ENCODE measurements at regions not wholly inside any gene's neighbourhood (a gene's known extent, or its start where the extent isn't known, plus 50 kb on each side); places are given as distances from the start of the nearest gene placed in this dataset.
A peak's percentile ranks its signal among the peaks of the same experiment; 100 is the strongest.
"Not testable (repeated sequence)": the region's sequence is repeated elsewhere in the genome, so short reads cannot be mapped to it uniquely, and the experiment has no call there.

DNA sequence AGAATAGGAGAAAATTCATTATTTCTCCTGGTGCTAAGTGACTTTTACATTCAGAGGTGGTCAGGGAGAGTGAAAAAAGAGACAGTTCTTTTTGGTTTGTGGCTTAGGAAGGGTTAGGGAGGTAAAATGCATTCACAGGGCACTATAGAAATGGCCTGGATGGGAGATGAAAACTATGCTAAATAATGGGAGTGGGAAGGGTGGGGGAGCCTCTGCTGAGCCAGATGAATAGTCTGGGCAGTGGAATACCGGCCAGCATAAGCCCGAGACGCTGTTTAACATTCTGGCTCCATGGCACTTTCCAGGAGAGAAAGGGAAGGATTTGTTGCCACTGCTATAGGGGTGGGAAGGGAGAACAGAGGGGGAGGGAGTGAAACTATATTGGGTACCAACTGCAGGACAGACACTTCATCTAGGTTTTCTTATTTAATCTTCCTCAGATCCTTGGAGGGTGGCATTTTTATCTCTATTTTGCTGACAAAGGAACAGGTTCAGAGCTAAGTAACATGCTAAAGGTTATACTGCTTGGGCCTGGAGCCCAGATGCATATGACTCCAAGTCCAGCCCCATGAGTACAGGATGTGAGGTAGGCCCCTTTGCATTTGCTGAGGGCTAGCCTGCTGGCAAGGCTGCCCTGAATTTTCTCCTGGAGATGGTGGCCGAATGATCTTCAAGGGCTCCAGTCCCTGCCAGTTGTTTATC, 372.4 kb downstream of the CCSER2 start:
- DNase-seq (ENCODE audit: low spot score), result no peak

DNA sequence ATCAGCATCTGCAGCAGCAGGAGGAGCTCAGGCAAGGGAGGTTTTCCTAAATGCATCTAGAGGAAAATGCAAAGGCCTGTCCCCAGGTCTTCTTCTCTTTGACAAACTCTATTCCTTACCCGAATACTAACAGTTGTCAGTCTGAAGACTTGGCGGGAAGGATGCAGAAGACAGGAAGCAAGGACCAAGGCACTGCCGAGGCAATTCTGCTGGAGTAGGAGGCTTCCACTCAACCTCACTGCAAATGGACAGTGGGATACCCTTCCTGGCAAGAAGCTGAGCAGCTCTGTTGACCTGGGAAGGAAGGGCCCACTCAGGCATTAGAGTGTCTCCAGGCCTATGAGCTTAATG, 373.0 kb downstream of the CCSER2 start:
- no peak for DNase-seq (ENCODE audit: low spot score)

DNA sequence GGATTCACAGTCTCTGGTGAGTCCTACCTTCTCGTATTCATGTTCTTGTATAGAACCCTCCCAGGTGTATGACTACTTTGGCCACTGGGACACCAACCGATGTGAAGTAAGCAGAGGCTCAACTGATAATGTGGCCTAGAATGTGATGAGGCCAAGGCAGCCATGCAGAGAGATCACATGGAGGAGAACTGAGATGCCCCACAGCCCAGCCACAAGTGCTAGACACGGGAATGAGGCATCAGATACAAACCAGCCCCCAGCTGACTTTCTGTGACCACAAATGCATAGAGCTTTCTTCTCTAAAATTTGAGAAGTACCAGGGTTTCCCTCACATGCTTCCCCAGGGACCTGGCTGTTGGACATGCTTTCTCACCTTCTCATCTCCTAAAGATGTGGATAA, 375.7 kb downstream of the CCSER2 start:
- no peak for DNase-seq (ENCODE audit: low spot score)

DNA sequence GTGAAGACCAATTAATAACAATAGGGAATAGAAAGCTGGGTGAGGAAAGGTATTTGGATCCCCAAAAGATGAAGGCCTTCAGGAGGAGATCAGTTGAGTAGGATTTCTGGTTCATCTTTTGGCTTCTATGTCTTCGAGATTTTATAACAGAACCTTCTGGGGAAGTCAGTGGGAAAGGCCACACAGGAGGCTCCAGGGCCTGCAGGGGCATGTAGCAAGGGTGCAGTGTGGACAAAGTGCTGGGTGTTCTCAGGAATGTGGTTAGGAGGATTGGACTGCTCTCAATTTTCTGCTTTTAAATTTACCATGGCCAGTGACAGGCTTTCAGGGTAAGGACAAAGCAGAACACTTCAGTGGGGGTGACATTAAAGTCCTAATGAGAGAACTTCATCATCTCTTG, 378.0 kb downstream of the CCSER2 start:
- no peak for DNase-seq (ENCODE audit: low spot score)

DNA sequence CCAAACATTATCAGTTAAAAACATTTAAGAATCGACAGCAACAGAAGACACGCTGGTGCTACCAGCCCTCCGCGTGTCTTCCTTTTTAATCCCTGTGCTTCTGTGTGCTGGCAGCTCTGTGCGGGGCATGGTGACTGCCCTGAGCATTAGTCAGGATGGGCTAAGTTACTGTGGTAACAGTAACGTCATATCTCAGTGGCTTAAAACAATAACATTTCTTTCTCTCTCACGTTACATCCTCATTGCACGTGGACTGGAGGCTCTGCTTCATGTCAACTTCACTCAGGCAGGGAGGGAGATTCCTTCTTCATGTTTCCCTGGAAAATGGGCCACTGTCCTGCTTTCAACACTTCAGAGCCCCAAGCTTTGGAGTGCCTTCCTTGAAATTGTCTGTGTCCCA, 378.5 kb downstream of the CCSER2 start:
- peak; percentile 21 for DNase-seq (ENCODE audit: low spot score)

DNA sequence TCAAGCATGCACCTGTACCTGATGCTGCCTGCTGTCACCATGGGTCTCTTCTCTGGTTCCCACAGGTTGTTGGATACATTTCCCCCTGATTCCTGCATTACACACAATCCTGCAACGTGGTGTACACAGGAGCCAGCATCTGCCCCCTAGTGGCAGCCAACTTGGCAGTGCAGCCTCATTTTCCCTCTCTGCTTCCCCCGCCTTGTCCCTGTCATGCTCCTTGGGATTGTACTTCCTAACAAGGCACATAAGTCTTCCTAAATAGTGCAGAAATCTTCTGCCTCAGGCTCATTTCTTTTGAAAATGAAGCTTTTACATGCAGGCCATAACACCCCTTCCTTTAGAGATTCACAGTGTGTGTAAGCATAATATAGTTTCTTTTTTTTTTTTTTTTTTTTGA, 387.5 kb downstream of the CCSER2 start:
- no peak for DNase-seq (ENCODE audit: low spot score)

DNA sequence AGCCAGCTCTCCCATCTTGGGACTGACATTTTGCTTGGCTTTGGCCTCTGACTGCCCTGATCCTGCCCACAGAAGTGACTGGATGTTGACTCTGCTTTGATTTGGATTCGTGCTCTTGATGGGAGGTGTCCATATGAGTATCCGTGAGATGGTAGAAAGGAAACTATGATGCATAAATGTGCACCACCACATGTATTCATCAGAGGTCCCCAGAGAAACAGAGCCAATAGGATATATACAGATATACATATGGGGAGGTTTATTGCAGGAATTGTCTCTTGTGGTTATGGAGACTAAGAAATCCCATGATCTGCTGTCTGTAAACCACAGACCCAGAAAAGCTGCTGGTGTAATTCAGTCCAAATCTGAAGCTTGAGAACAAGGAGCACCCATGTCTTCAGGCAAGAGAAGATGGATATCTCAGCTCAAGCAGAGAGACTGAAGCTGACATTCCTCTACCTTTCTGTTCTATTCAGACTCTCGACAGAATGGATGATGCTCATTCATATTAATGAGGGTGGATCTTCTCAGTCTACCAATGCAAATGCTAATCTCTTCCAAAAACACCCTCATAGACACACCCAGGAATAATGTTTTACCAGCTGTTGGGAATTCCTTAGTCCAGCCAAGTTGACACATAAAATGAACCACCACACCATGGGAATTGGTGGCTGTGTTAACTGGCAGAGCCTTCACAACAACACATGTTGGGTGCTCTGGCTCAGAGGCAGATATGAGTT, 390.7 kb downstream of the CCSER2 start:
- DNase-seq (ENCODE audit: low spot score), result no peak

DNA sequence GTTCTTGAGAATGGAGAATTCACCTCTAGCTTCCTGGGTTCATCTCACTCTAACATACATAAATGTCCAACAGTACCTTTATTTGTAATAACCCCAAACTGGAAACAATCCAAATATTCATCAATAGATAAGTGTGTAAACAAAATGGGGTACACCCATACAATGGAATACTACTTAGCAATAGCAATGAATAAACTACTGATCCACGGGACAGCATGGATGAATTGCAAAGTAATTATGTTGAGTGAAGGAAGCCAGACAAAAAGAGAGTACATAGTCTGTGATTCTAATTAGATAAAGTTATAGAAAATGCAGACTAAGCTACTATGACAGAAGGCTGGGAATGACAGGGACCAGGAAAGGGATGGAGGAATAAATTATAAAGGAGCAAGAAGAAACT, 391.3 kb downstream of the CCSER2 start:
- no peak for DNase-seq (ENCODE audit: low spot score)

DNA sequence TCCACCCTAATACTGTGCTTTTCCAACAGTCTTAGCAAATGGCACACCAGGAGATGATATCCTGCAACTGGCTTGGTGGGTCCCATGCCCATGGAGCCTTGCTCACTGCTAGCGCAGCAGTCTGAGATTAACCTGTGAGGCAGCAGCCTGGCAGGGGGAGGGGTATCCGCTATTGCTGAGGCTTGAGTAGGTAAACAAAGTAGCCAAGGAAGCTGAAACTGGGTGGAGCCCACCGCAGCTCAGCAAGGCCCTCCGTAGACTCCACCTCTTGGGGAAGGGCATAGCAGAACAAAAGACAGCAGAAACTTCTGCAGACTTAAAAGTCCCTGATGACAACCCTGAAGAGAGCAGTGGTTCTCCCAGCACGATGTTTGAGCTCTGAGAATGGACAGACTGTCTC, 399.0 kb downstream of the CCSER2 start:
- no peak for DNase-seq (ENCODE audit: low spot score)

DNA sequence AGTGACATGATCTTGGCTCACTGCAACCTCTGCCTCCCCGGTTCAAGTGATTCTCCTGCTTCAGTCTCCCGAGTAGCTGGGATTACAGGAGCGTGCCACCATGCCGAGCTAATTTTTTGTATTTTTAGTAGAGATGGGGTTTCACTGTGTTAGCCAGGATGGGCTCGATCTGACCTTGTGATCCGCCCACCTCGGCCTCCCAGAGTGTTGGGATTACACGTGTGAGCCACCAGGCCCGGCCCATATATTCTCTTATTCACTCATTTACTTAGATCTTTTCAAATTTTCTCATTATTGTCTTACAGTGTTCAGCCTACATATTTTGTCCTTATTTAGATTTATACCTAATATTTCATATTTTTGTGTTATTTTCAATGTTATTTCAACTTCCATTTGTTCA, 410.7 kb downstream of the CCSER2 start:
- DNase-seq (ENCODE audit: low spot score), result not testable (repeated sequence)

DNA sequence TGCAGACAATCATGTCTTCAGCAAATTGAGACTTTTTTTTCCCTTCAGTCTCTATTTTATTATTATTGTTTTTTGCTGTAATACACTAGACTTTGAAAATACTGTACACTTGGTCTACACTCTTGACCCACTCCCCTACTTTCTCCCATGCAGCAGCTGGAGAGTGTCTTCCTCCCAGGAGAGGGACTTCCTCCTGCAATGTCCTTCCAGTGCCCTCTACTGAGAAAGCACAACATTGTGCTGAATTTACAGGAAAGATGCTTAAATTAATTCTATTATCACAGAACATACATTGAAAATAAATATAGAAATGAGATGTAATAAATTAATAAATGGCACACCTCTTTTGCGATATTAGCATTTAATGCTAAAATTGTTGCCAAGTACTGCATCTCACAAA, 411.3 kb downstream of the CCSER2 start:
- DNase-seq (ENCODE audit: low spot score), result no peak

DNA sequence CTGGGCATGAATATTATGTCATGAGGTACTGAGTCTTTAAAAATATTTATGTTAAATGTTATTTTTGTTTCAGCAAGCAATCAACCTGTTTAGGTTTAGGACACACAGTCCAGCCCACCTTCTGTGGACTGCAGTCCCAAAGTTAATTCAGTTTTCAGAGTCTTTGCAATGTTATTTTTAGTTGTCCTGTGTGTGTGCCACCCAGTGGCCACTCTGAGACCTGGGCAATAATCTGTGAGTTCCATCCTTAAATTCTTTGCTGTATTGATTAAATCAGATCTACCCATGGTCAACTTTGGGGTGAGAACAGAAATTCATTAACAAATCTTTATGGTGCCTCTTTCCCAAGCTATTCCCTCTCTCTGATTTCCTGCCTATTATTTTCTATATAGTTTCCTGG, 415.1 kb downstream of the CCSER2 start:
- no peak for DNase-seq (ENCODE audit: low spot score)

DNA sequence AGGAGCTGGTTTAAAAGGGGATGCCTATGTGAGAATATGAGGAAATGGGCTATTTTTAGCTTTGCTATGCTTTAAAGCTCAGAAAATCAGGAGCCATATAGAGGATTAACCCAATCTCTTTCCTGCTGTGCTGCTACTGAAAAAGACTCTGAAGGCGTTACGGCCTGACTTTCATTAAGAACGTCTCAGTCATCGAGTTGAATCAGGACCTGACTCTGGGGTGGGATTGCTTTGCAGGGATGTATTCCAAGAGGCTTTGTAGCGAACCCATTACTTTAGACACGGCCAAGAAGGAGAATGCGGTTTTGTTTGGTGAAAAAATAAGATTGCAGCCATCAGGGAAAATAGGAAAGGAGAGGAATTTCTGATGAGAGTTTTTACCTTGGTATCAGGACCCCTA, 426.9 kb downstream of the CCSER2 start:
- DNase-seq (ENCODE audit: low spot score), result no peak

DNA sequence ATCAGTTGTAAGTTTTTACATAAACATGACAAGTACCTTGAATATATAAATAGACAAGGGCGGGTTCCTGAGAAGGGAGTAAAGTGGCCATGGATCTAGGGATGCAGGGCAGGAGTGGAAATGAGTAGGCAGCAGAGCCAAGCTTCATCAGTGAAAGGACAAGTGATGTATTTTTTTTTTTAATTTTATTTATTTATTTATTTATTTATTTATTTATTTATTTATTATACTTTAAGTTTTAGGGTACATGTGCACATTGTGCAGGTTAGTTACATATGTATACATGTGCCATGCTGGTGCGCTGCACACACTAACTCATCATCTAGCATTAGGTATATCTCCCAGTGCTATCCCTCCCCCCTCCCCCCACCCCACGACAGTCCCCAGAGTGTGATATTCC, 428.3 kb downstream of the CCSER2 start:
- DNase-seq (ENCODE audit: low spot score), result not testable (repeated sequence)

DNA sequence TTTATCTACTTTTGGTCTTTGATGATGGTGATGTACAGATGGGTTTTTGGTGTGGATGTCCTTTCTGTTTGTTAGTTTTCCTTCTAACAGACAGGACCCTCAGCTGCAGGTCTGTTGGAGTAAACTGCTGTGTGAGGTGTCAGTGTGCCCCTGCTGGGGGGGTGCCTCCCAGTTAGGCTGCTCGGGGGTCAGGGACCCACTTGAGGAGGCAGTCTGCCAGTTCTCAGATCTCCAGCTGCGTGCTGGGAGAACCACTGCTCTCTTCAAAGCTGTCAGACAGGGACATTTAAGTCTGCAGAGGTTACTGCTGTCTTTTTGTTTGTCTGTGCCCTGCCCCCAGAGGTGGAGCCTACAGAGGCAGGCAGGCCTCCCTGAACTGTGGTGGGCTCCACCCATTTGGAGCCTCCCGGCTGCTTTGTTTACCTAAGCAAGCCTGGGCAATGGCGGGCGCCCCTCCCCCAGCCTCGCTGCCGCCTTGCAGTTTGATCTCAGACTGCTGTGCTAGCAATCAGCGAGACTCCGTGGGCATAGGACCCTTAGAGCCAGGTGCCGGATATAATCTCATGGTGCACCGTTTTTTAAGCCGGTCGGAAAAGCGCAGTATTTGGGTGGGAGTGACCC, 433.7 kb downstream of the CCSER2 start:
- DNase-seq (ENCODE audit: low spot score), result not testable (repeated sequence)

DNA sequence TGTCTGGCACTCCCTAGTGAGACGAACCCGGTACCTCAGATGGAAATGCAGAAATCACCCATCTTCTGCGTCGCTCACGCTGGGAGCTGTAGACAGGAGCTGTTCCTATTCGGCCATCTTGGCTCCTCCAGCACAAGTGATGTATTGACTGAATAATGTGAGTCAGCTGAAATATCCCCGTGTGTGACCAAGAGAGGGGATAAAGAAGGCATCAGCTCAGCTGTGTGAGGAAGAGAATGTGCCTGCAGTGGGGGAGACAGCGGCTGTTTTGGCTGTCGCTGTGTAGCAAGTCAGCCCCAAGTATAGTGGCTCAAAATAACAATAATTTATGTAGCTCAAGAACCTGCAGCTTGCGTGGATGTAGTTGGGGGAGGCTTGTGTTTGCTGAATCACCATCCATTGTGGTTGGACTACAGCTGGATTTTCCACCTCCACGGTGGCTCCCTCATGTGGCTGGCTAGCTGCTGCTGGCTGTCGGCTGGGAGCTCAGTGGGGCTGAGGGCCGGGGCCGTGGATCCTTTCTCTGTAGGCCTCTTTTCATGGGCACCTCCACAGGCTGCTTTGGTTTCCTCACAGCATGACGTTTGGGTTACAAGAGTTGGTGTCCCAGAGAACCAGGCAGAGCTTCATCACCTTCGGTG, 434.5 kb downstream of the CCSER2 start:
- no peak for DNase-seq (ENCODE audit: low spot score)

DNA sequence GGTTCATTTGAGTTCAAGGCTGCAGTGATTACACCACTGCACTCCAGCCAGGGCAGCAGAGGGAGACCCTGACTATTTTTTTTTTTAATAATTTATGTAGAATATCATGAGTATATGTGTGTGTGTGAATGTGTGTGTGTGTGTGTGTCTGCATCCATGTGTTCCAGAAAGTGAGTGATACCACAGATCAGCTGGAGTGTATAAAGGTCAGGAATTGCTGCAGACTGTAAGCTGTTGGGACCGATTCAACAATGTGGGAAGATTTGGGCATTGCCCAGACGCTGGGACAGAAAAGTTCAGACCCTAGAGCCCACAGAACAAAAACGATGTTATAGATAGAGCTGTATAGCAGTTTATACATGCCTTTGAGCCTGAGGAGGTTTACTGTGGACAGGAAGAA, 435.6 kb downstream of the CCSER2 start:
- DNase-seq (ENCODE audit: low spot score), result no peak

DNA sequence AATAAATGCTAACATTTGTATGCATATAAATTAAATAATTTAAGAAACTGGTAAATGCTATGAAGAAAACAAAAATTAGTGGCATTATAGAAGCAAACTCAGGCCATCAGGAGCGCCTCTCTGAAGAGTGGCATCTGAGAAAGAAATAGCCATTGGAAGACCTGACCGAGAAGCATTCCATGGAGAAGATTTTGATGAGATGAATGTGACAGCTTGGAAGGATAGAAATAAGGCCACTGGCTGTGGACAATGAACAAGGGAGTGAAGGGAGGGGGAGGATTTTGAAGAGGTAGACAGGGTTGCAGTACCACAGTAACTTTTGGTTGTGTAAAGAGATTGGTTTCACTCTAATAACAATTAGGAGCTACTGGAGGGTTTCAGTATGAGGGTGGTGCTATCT, 436.7 kb downstream of the CCSER2 start:
- DNase-seq (ENCODE audit: low spot score), result no peak

DNA sequence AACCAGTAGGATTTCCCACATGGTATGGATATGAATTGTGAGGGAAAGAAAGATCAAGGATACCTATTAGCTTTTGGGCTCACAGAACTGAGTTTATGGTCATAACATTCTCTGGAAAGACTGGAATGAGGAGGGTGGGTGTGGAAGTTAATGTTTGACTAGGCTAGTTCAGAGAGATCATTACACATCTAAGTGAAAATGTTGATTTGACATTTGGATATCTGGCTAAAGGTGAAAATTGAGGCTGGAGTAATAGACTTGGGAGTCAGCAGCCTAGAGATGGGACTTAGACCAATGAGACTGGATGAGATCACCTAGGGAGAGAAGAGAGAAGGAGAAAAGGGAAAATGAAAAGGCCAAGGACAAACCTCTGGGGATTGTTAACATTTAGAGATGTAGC, 437.3 kb downstream of the CCSER2 start:
- no peak for DNase-seq (ENCODE audit: low spot score)

DNA sequence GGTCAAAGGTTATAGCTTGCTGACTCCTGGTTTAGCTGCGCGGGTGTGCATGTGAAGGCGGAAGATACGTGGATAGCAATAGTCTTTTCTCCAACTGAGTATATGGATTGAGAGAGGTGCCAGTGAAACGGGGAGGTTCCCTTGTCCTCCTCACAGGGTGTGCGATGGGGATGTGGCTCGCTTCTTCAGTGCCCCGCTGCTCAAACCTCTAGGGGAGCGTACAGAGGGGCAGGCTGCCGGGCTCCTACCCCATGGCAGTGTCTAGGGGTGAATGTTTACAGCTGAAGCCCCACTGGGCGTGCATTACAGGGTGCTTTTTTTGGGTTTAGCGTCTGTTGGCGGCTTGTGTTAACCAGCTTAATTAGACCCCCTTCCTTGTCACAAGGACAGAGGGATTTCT, 438.5 kb downstream of the CCSER2 start:
- no peak for DNase-seq (ENCODE audit: low spot score)

DNA sequence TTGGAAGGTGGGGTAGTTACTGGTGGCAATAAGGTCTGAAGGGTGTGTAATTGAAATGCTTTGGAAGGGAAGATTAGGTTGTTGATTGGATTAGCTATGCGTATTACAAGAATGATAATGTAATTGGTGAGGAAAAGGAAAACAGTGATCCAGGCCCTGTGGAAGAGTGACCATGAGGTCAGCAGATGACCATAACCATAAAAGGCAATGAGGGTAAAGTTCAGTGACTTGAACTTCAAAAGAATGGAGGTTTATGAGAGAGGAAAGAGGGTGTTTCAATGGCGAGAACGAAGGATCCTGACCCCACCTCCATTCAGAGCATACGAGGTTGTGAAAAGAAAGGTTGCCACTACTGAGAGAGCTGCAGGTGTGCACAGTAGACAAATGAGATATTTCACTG, 439.7 kb downstream of the CCSER2 start:
- no peak for DNase-seq (ENCODE audit: low spot score)

DNA sequence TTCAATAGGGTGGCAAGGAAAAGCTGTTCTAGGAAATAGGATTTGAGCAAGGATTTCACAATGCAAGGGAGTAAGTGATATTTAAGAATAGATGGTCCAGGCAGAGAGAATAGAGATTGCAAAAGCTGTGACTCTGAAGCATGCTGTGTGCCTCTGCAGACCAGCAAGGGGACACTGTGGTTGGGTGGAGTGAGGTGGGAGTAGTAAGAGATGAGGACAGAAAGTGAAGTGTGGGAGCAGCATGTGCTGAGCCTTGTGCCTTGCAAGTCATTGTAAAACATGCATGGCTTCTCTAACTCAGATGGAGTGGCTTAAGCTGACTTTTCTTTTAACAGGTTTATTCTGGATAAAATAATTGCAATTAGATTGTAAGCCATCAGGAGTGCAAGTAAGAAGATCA, 442.4 kb downstream of the CCSER2 start:
- no peak for DNase-seq (ENCODE audit: low spot score)

DNA sequence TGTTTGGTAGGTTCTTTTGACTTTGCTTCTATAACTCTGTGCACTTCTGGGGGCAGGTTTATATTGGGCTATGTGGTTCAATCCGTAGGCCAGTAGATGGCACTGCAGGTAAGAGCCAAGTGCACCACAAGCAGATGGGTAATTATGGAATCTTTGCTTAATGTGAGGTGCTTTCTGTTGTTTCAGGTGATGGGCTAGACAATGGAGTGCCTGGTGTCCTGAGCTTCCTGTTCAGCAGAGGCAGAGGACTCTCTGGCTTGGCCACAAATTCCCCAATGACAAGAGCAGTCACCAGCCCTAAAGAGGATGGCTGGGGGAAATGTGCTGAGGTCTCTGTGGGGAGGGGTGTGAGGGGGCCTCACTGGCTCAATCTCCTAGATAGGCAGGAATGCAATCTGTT, 455.0 kb downstream of the CCSER2 start:
- DNase-seq (ENCODE audit: low spot score), result no peak
